HL-60 (cell line): ENCODE measurements at regions not wholly inside any gene's neighbourhood (a gene's known extent, or its start where the extent isn't known, plus 50 kb on each side); places are given as distances from the start of the nearest gene placed in this dataset.

Experiments used
- DNase-seq, 2 experiments: peaks; one replicate each; pipeline ENCODE4 v3.0.0-alpha.2; 2010 to 2020; ENCODE audit warnings: low read depth in 1 of 2, low spot score in 1 of 2
- H3K27ac ChIP-seq: fragments of 250-450 bp; sonication (Bioruptor Pico); replicated peaks from 2 replicates; pipeline ENCODE4 v1.5.1; 2020; ENCODE audit warnings: mild to moderate bottlenecking, moderate library complexity
- H3K27me3 ChIP-seq: fragments of 250-450 bp; sonication (Bioruptor Pico); 2 replicates; pipeline ENCODE4 v1.5.1; 2021; ENCODE audit warnings: mild to moderate bottlenecking, moderate library complexity; ENCODE audit not compliant: insufficient read depth, poor library complexity, severe bottlenecking
- H3K4me3 ChIP-seq: replicated peaks from 2 replicates; pipeline ENCODE4 v1.5.1; 2011; ENCODE audit warnings: mild to moderate bottlenecking, control low read depth, low read length; ENCODE audit not compliant: insufficient read depth
- CTCF ChIP-seq: IDR thresholded peaks from one replicate; pipeline ENCODE4 v1.5.1; 2011; ENCODE audit warnings: low read length, control low read depth, inconsistent platforms; ENCODE audit not compliant: insufficient read depth
- GABPA ChIP-seq: IDR thresholded peaks from 2 replicates; pipeline ENCODE4 v1.6.1; 2012; ENCODE audit warnings: low read depth
- POLR2AphosphoS5 ChIP-seq: IDR thresholded peaks from 2 replicates; pipeline ENCODE4 v1.6.1; 2012; ENCODE audit warnings: low read depth
- REST ChIP-seq: IDR thresholded peaks from 2 replicates; pipeline ENCODE4 v1.6.1; 2012; ENCODE audit warnings: low read depth; ENCODE audit not compliant: insufficient replicate concordance
- SPI1 ChIP-seq: IDR thresholded peaks from 2 replicates; pipeline ENCODE4 v1.6.1; 2012; ENCODE audit warnings: low read depth, mild to moderate bottlenecking, borderline replicate concordance

- no peak for DNase-seq
These were observed 1528.3 kb downstream of the RPA4 start for GRCh38 chrX:98412058-98412457.

GRCh38 chrX:98422536-98422935, 1538.8 kb downstream of the RPA4 start:
- Histone ChIP-seq H3K27ac (no peak overlapping the region), H3K4me3 (no peak overlapping the region), H3K27me3 (no peaks in the 10 kb centered on the region)
- no peak for DNase-seq
- TF ChIP-seq GABPA = no peak
- TF ChIP-seq POLR2AphosphoS5 = no peak
- no peak for TF ChIP-seq REST
- TF ChIP-seq CTCF = no peak
- TF ChIP-seq SPI1 = no peak

More at GRCh38 chrX:98412058-98412457, 1528.3 kb downstream of the RPA4 start:
- no peak overlapping the region for H3K4me3 ChIP-seq
- TF ChIP-seq CTCF = no peak
- no peak for TF ChIP-seq POLR2AphosphoS5
- no peak for TF ChIP-seq SPI1
- TF ChIP-seq GABPA = no peak
- no peak for TF ChIP-seq REST
- H3K27me3 ChIP-seq = no peaks in the 10 kb centered on the region
- no peak overlapping the region for H3K27ac ChIP-seq

GRCh38 chrX:98432413-98432812, 1548.7 kb downstream of the RPA4 start:
- no peak overlapping the region for H3K27ac ChIP-seq
- no peak overlapping the region for H3K4me3 ChIP-seq
- TF ChIP-seq SPI1 (no peak), REST (no peak), CTCF (no peak), GABPA (no peak), POLR2AphosphoS5 (no peak)
- no peak for DNase-seq
- no peaks in the 10 kb centered on the region for H3K27me3 ChIP-seq
